A673 (cell line): ENCODE measurements at regions not wholly inside any gene's neighbourhood (a gene's known extent, or its start where the extent isn't known, plus 50 kb on each side); places are given as distances from the start of the nearest gene placed in this dataset.

ENCODE experiments used
- EZH2 ChIP-seq: fragments of 200-600 bp; sonication (generic); IDR thresholded peaks from 2 replicates; pipeline ENCODE4 v1.6.1; 2017; ENCODE audit warnings: borderline replicate concordance, low read depth, mild to moderate bottlenecking, mixed read lengths, antibody characterized with exemption, low read length; ENCODE audit not compliant: poor library complexity, severe bottlenecking
- TF ChIP-seq, protein P1 (sequence below): fragments of 300-800, 200-600 bp; sonication (generic); conservative IDR thresholded peaks from 2 replicates; pipeline ENCODE4 v1.5.1; 2017; ENCODE audit warnings: low read depth, mild to moderate bottlenecking, antibody characterized with exemption, low read length, moderate library complexity, mixed read lengths

DNA sequence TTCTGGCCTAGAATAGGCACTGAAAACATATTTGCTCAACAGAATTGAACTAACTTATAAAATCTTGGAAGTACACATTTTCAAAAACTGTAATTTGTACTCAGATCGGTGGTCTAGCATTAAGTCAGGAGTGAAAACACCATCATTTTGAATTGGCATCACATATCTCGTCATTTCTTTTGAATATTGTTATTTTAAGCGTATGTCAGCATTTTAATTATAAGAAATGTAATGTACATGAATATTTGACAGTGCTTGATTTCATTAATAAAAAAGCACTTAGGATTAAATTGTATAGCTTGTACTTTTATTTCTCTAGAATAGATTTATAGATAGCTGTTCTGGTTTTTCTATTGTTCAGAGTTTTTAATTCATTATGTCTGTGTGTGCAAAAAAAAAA lies 892.2 kb downstream of the BCL11B start:
- TF ChIP-seq, protein P1, sequence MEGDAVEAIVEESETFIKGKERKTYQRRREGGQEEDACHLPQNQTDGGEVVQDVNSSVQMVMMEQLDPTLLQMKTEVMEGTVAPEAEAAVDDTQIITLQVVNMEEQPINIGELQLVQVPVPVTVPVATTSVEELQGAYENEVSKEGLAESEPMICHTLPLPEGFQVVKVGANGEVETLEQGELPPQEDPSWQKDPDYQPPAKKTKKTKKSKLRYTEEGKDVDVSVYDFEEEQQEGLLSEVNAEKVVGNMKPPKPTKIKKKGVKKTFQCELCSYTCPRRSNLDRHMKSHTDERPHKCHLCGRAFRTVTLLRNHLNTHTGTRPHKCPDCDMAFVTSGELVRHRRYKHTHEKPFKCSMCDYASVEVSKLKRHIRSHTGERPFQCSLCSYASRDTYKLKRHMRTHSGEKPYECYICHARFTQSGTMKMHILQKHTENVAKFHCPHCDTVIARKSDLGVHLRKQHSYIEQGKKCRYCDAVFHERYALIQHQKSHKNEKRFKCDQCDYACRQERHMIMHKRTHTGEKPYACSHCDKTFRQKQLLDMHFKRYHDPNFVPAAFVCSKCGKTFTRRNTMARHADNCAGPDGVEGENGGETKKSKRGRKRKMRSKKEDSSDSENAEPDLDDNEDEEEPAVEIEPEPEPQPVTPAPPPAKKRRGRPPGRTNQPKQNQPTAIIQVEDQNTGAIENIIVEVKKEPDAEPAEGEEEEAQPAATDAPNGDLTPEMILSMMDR, result no peak
- no peak for TF ChIP-seq EZH2
